ENCODE measurements at regions not wholly inside any gene's neighbourhood (a gene's known extent, or its start where the extent isn't known, plus 50 kb on each side); places are given as distances from the start of the nearest gene placed in this dataset.

GRCh38 chr10:63054889-63055611, 78.1 kb upstream of the NRBF2 start:
- Histone ChIP-seq H3K9ac (ENCODE audit: control insufficient read depth, extremely low read depth, insufficient read depth, low read length) (no peak overlapping the region), H3K4me3 (ENCODE audit: control insufficient read depth in 2 of 3, extremely low read depth in 1 of 3, insufficient read depth in 2 of 3, low read depth in 1 of 3, low read length in 3 of 3) (no peak overlapping the region), H3K4me1 (ENCODE audit: control insufficient read depth, extremely low read depth, insufficient read depth, low read length) (no peaks in the 10 kb centered on the region), H3K4me2 (ENCODE audit: control insufficient read depth, extremely low read depth, insufficient read depth, low read depth, low read length) (no peak overlapping the region), H2AFZ (ENCODE audit: control insufficient read depth, low read length) (no peak overlapping the region), H3K27ac (ENCODE audit: control insufficient read depth, insufficient read depth, low read length) (no peak overlapping the region), H3K79me2 (ENCODE audit: control insufficient read depth, insufficient read depth, low read length) (no peaks in the 10 kb centered on the region), H3K36me3 (ENCODE audit: control insufficient read depth in 2 of 2, extremely low read depth in 1 of 2, insufficient read depth in 2 of 2, low read length in 2 of 2) (no peaks in the 10 kb centered on the region), H3K9me3 (ENCODE audit: control insufficient read depth, low read depth, low read length) (no peaks in the 10 kb centered on the region), H3K9me1 (ENCODE audit: control insufficient read depth, extremely low read depth, insufficient read depth, low read length) (no peaks in the 10 kb centered on the region), H3K27me3 (ENCODE audit: control insufficient read depth, extremely low read depth, insufficient read depth, low read length) (no peaks in the 10 kb centered on the region), H4K20me1 (ENCODE audit: control insufficient read depth, extremely low read depth, insufficient read depth, low read length) (no peaks in the 10 kb centered on the region)
- FAIRE-seq: peak; percentile 41
- DNase-seq (ENCODE audit: low read depth, low spot score): no peak
- TF ChIP-seq CTCF (optimal IDR thresholded peaks at IDR 0.05 in 1 of 3, IDR thresholded peaks at IDR 0.05 in 1 of 3, conservative IDR thresholded peaks at IDR 0.05 in 1 of 3; ENCODE audit: extremely low read depth in 1 of 3, insufficient read depth in 2 of 3, low read length in 3 of 3) (no peak), EZH2 (IDR thresholded peaks at IDR 0.05; ENCODE audit: low read length) (no peak)
- dilution Hi-C loops (cut with MboI; ENCODE audit: extremely low pct_ligation_motif_present, low sequenced_read_pairs): no loop called here

GRCh38 chr10:63052083-63052482, 81.0 kb upstream of the NRBF2 start:
- Histone ChIP-seq H3K9ac (ENCODE audit: control insufficient read depth, extremely low read depth, insufficient read depth, low read length) (no peak overlapping the region), H3K9me3 (ENCODE audit: control insufficient read depth, low read depth, low read length) (no peaks in the 10 kb centered on the region), H3K4me1 (ENCODE audit: control insufficient read depth, extremely low read depth, insufficient read depth, low read length) (no peaks in the 10 kb centered on the region), H3K4me2 (ENCODE audit: control insufficient read depth, extremely low read depth, insufficient read depth, low read depth, low read length) (no peak overlapping the region), H3K36me3 (ENCODE audit: control insufficient read depth in 2 of 2, extremely low read depth in 1 of 2, insufficient read depth in 2 of 2, low read length in 2 of 2) (no peaks in the 10 kb centered on the region), H3K79me2 (ENCODE audit: control insufficient read depth, insufficient read depth, low read length) (no peaks in the 10 kb centered on the region), H3K27ac (ENCODE audit: control insufficient read depth, insufficient read depth, low read length) (no peak overlapping the region), H2AFZ (ENCODE audit: control insufficient read depth, low read length) (no peak overlapping the region), H4K20me1 (ENCODE audit: control insufficient read depth, extremely low read depth, insufficient read depth, low read length) (no peaks in the 10 kb centered on the region), H3K27me3 (ENCODE audit: control insufficient read depth, extremely low read depth, insufficient read depth, low read length) (no peaks in the 10 kb centered on the region), H3K4me3 (ENCODE audit: control insufficient read depth in 2 of 3, extremely low read depth in 1 of 3, insufficient read depth in 2 of 3, low read depth in 1 of 3, low read length in 3 of 3) (no peak overlapping the region), H3K9me1 (ENCODE audit: control insufficient read depth, extremely low read depth, insufficient read depth, low read length) (no peaks in the 10 kb centered on the region)
- DNase-seq (ENCODE audit: low read depth, low spot score) (no peak), FAIRE-seq (no peak)
- TF ChIP-seq CTCF (optimal IDR thresholded peaks at IDR 0.05 in 1 of 3, IDR thresholded peaks at IDR 0.05 in 1 of 3, conservative IDR thresholded peaks at IDR 0.05 in 1 of 3; ENCODE audit: extremely low read depth in 1 of 3, insufficient read depth in 2 of 3, low read length in 3 of 3) (no peak), EZH2 (IDR thresholded peaks at IDR 0.05; ENCODE audit: low read length) (no peak)
- dilution Hi-C loops (cut with MboI; ENCODE audit: extremely low pct_ligation_motif_present, low sequenced_read_pairs): no loop called here

Measured in keratinocyte (primary cell).